ENCODE measurements at regions not wholly inside any gene's neighbourhood (a gene's known extent, or its start where the extent isn't known, plus 50 kb on each side); places are given as distances from the start of the nearest gene placed in this dataset.

GRCh38 chr12:9464408-9464807, 143.3 kb downstream of the KLRB1 start:
- TF ChIP-seq POLR2A (IDR thresholded peaks at IDR 0.05) = no peak
- no peak for TF ChIP-seq CTCF (IDR thresholded peaks at IDR 0.05)

Measured in esophagus squamous epithelium (tissue), 4 donors.